ENCODE measurements at regions not wholly inside any gene's neighbourhood (a gene's known extent, or its start where the extent isn't known, plus 50 kb on each side); places are given as distances from the start of the nearest gene placed in this dataset.

DNA sequence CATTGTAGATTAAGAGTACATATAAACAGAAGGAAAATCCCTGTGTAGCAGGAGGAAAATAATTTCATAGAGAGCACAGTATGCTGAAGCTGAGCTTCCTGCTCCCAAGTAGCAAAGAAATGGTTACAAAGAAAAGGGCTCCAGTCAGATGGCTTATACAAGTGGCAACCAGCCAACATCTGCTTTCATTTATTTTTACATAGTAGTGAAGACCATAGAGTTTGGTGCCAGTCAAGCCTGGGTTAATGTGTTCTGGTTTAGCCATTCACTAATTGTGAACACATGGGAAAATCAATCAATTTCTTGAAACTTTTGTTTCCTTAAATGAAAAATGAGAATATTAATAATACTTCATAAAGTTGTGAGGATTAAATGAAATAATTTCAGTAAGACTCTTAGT is 111.3 kb upstream of the ELOVL6 start:
- H3K79me2 ChIP-seq (replicated peaks; ENCODE audit: insufficient read depth) = no peaks in the 10 kb centered on the region
- H3K27me3 ChIP-seq (ENCODE audit: insufficient read depth) = no peaks in the 10 kb centered on the region
- ATAC-seq = no peak
- Mint-ChIP-seq H3K36me3 (ENCODE audit: low read depth) (no peaks in the 10 kb centered on the region), H3K4me1 (no peaks in the 10 kb centered on the region), H3K27me3 (ENCODE audit: insufficient read depth, low read depth, poor library complexity) (no peaks in the 10 kb centered on the region), H3K4me3 (no peak overlapping the region), H3K9me3 (no peaks in the 10 kb centered on the region), H3K27ac (no peak overlapping the region)
- H2AFZ ChIP-seq = no peak overlapping the region
- H3K9me2 ChIP-seq (ENCODE audit: insufficient read depth) = no peaks in the 10 kb centered on the region
- H3K27ac ChIP-seq (ENCODE audit: low read depth) = no peak overlapping the region
- no peak overlapping the region for H3K4me3 ChIP-seq
- H3K4me2 ChIP-seq = no peak overlapping the region
- no peaks in the 10 kb centered on the region for H3K4me1 ChIP-seq (ENCODE audit: insufficient read depth)
- DNase-seq (ENCODE audit: low spot score) = no peak
- H4K20me1 ChIP-seq (replicated peaks; ENCODE audit: insufficient read depth) = no peaks in the 10 kb centered on the region
- TF ChIP-seq ZNF331 (CRISPR knock-in tag; IDR thresholded peaks at IDR 0.05; ENCODE audit: low read depth) = no peak
- TF ChIP-seq NANOG (IDR thresholded peaks at IDR 0.05; ENCODE audit: borderline replicate concordance) = no peak
- TF ChIP-seq, protein P1, sequence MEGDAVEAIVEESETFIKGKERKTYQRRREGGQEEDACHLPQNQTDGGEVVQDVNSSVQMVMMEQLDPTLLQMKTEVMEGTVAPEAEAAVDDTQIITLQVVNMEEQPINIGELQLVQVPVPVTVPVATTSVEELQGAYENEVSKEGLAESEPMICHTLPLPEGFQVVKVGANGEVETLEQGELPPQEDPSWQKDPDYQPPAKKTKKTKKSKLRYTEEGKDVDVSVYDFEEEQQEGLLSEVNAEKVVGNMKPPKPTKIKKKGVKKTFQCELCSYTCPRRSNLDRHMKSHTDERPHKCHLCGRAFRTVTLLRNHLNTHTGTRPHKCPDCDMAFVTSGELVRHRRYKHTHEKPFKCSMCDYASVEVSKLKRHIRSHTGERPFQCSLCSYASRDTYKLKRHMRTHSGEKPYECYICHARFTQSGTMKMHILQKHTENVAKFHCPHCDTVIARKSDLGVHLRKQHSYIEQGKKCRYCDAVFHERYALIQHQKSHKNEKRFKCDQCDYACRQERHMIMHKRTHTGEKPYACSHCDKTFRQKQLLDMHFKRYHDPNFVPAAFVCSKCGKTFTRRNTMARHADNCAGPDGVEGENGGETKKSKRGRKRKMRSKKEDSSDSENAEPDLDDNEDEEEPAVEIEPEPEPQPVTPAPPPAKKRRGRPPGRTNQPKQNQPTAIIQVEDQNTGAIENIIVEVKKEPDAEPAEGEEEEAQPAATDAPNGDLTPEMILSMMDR (conservative IDR thresholded peaks at IDR 0.05; ENCODE audit: low read depth in 2 of 2) = no peak
- no peak for TF ChIP-seq ZNF114 (CRISPR knock-in tag; IDR thresholded peaks at IDR 0.05)
- no peak for TF ChIP-seq STAT1 (IDR thresholded peaks at IDR 0.05; ENCODE audit: unreplicated experiment)
- TF ChIP-seq POLR2AphosphoS5 (IDR thresholded peaks at IDR 0.05; ENCODE audit: low read depth) = no peak
- TF ChIP-seq, protein P2, sequence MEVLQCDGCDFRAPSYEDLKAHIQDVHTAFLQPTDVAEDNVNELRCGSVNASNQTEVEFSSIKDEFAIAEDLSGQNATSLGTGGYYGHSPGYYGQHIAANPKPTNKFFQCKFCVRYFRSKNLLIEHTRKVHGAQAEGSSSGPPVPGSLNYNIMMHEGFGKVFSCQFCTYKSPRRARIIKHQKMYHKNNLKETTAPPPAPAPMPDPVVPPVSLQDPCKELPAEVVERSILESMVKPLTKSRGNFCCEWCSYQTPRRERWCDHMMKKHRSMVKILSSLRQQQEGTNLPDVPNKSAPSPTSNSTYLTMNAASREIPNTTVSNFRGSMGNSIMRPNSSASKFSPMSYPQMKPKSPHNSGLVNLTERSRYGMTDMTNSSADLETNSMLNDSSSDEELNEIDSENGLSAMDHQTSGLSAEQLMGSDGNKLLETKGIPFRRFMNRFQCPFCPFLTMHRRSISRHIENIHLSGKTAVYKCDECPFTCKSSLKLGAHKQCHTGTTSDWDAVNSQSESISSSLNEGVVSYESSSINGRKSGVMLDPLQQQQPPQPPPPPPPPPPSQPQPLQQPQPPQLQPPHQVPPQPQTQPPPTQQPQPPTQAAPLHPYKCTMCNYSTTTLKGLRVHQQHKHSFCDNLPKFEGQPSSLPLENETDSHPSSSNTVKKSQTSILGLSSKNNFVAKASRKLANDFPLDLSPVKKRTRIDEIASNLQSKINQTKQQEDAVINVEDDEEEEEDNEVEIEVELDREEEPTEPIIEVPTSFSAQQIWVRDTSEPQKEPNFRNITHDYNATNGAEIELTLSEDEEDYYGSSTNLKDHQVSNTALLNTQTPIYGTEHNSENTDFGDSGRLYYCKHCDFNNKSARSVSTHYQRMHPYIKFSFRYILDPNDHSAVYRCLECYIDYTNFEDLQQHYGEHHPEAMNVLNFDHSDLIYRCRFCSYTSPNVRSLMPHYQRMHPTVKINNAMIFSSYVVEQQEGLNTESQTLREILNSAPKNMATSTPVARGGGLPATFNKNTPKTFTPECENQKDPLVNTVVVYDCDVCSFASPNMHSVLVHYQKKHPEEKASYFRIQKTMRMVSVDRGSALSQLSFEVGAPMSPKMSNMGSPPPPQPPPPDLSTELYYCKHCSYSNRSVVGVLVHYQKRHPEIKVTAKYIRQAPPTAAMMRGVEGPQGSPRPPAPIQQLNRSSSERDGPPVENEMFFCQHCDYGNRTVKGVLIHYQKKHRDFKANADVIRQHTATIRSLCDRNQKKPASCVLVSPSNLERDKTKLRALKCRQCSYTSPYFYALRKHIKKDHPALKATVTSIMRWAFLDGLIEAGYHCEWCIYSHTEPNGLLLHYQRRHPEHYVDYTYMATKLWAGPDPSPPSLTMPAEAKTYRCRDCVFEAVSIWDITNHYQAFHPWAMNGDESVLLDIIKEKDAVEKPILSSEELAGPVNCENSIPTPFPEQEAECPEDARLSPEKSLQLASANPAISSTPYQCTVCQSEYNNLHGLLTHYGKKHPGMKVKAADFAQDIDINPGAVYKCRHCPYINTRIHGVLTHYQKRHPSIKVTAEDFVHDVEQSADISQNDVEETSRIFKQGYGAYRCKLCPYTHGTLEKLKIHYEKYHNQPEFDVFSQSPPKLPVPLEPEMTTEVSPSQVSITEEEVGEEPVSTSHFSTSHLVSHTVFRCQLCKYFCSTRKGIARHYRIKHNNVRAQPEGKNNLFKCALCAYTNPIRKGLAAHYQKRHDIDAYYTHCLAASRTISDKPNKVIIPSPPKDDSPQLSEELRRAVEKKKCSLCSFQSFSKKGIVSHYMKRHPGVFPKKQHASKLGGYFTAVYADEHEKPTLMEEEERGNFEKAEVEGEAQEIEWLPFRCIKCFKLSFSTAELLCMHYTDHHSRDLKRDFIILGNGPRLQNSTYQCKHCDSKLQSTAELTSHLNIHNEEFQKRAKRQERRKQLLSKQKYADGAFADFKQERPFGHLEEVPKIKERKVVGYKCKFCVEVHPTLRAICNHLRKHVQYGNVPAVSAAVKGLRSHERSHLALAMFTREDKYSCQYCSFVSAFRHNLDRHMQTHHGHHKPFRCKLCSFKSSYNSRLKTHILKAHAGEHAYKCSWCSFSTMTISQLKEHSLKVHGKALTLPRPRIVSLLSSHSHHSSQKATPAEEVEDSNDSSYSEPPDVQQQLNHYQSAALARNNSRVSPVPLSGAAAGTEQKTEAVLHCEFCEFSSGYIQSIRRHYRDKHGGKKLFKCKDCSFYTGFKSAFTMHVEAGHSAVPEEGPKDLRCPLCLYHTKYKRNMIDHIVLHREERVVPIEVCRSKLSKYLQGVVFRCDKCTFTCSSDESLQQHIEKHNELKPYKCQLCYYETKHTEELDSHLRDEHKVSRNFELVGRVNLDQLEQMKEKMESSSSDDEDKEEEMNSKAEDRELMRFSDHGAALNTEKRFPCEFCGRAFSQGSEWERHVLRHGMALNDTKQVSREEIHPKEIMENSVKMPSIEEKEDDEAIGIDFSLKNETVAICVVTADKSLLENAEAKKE (CRISPR knock-in tag; IDR thresholded peaks at IDR 0.05) = no peak
- TF ChIP-seq CREB1 (CRISPR knock-in tag; IDR thresholded peaks at IDR 0.05; ENCODE audit: low read depth) = no peak
- TF ChIP-seq, protein P3, sequence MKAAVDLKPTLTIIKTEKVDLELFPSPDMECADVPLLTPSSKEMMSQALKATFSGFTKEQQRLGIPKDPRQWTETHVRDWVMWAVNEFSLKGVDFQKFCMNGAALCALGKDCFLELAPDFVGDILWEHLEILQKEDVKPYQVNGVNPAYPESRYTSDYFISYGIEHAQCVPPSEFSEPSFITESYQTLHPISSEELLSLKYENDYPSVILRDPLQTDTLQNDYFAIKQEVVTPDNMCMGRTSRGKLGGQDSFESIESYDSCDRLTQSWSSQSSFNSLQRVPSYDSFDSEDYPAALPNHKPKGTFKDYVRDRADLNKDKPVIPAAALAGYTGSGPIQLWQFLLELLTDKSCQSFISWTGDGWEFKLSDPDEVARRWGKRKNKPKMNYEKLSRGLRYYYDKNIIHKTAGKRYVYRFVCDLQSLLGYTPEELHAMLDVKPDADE (IDR thresholded peaks at IDR 0.05) = no peak
- TF ChIP-seq EZH2phosphoT487 (IDR thresholded peaks at IDR 0.05; ENCODE audit: unreplicated experiment) = no peak
- no peaks in the 10 kb centered on the region for H3K36me3 ChIP-seq (ENCODE audit: insufficient read depth)
- no peaks in the 10 kb centered on the region for H3F3A ChIP-seq (replicated peaks; ENCODE audit: low read depth)
